HepG2 (cell line): ENCODE measurements at regions not wholly inside any gene's neighbourhood (a gene's known extent, or its start where the extent isn't known, plus 50 kb on each side); places are given as distances from the start of the nearest gene placed in this dataset.

Experiments used
- BORCS8-MEF2B ChIP-seq: sonication (generic); formaldehyde crosslinking; IDR thresholded peaks from 2 replicates; pipeline ENCODE4 v1.8.0; 2022; ENCODE audit warnings: mild to moderate bottlenecking, missing genetic modification reagents
- FOXA3 ChIP-seq: IDR thresholded peaks from 2 replicates; pipeline ENCODE4 v1.6.1; 2016; ENCODE audit warnings: missing genetic modification reagents, missing compliant biosample characterization
- FOXM1 ChIP-seq: sonication (generic); formaldehyde crosslinking; IDR thresholded peaks from 2 replicates; pipeline ENCODE4 v1.5.0; 2020; ENCODE audit warnings: missing genetic modification reagents
- HDAC1 ChIP-seq: sonication (generic); formaldehyde crosslinking; IDR thresholded peaks from 2 replicates; pipeline ENCODE4 v1.5.1; 2020; ENCODE audit warnings: mild to moderate bottlenecking, missing genetic modification reagents
- KDM1A ChIP-seq: IDR thresholded peaks from 2 replicates; pipeline ENCODE4 v1.6.1; 2016; ENCODE audit warnings: missing compliant biosample characterization
- MXI1 ChIP-seq: IDR thresholded peaks from 3 replicates; pipeline ENCODE4 v1.6.1; 2012; ENCODE audit warnings: low read depth, low read length, inconsistent platforms, borderline replicate concordance
- POLR2A ChIP-seq, 2 experiments: IDR thresholded peaks; 2 replicates each; pipeline ENCODE4 v1.6.1; 2011; ENCODE audit warnings: low read depth in 2 of 2, low read length in 2 of 2, mild to moderate bottlenecking in 1 of 2, moderate library complexity in 1 of 2; ENCODE audit not compliant: insufficient read depth in 1 of 2
- POLR2AphosphoS5 ChIP-seq: IDR thresholded peaks from 2 replicates; pipeline ENCODE4 v1.6.1; 2012; ENCODE audit warnings: low read depth, low read length
- ZNF20 ChIP-seq: sonication (generic); formaldehyde crosslinking; IDR thresholded peaks from 2 replicates; pipeline ENCODE4 v1.4.0; 2020; ENCODE audit warnings: mild to moderate bottlenecking, moderate library complexity, missing genetic modification reagents
- ZNF749 ChIP-seq: sonication (generic); formaldehyde crosslinking; IDR thresholded peaks from 2 replicates; pipeline ENCODE4 v1.8.0; 2022; ENCODE audit warnings: mild to moderate bottlenecking, missing genetic modification reagents, moderate library complexity, borderline replicate concordance
- TF ChIP-seq, protein P1 (sequence below): sonication (generic); formaldehyde crosslinking; conservative IDR thresholded peaks from 2 replicates; pipeline ENCODE4 v1.4.0; 2020; ENCODE audit warnings: missing genetic modification reagents

DNA sequence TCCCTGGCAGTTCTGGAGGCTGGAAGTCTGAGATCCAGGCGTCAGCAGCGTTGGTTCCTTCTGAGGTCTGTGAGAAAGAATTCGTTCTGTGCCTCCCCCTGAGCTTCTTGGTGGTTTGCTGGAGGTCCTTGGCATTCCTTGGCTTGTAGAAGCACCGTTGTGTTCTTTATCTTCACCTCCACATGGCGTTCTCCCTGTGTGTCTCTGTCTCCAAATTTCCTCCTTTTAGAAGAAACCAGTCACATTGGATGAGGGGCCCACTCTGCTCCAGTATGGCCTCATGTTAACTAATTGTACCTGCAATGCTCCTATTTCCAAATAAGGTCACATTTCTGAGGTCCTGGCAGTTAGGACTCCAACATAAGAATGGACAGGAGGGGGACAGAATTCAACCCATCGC, 73.0 kb upstream of the BACH2 start:
- TF ChIP-seq HDAC1 (no peak), ZNF749 (no peak), ZNF20 (CRISPR knock-in tag) (no peak), POLR2A (IDR thresholded peaks at IDR 0.05; ENCODE audit: insufficient read depth in 1 of 2, low read depth in 2 of 2, low read length in 2 of 2) (no peak), MXI1 (no peak), FOXM1 (no peak), POLR2AphosphoS5 (no peak), KDM1A (CRISPR knock-in tag) (no peak), FOXA3 (no peak), BORCS8-MEF2B (no peak)
- TF ChIP-seq, protein P1, sequence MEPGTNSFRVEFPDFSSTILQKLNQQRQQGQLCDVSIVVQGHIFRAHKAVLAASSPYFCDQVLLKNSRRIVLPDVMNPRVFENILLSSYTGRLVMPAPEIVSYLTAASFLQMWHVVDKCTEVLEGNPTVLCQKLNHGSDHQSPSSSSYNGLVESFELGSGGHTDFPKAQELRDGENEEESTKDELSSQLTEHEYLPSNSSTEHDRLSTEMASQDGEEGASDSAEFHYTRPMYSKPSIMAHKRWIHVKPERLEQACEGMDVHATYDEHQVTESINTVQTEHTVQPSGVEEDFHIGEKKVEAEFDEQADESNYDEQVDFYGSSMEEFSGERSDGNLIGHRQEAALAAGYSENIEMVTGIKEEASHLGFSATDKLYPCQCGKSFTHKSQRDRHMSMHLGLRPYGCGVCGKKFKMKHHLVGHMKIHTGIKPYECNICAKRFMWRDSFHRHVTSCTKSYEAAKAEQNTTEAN (CRISPR knock-in tag), result no peak
